Fibroblast of lung (primary cell): ENCODE measurements at regions not wholly inside any gene's neighbourhood (a gene's known extent, or its start where the extent isn't known, plus 50 kb on each side); places are given as distances from the start of the nearest gene placed in this dataset.

ENCODE experiments used
- EZH2 ChIP-seq: IDR thresholded peaks from 2 replicates; pipeline ENCODE4 v1.5.1; 2012; ENCODE audit warnings: low read length, control low read depth, mild to moderate bottlenecking; ENCODE audit errors: missing control alignments
- TF ChIP-seq, protein P1 (sequence below), 2 donors: IDR thresholded peaks in 1 of 2; conservative IDR thresholded peaks in 1 of 2; 1 replicate in 1 of 2; 2 replicates in 1 of 2; pipeline ENCODE4 v1.5.1; 2011 to 2012; ENCODE audit warnings: low read length in 2 of 2, control low read depth in 1 of 2, inconsistent platforms in 1 of 2, low read depth in 1 of 2, mild to moderate bottlenecking in 1 of 2

GRCh38 chr7:149707448-149707886 is 65.9 kb downstream of the ZNF467 start:
- TF ChIP-seq, protein P1, sequence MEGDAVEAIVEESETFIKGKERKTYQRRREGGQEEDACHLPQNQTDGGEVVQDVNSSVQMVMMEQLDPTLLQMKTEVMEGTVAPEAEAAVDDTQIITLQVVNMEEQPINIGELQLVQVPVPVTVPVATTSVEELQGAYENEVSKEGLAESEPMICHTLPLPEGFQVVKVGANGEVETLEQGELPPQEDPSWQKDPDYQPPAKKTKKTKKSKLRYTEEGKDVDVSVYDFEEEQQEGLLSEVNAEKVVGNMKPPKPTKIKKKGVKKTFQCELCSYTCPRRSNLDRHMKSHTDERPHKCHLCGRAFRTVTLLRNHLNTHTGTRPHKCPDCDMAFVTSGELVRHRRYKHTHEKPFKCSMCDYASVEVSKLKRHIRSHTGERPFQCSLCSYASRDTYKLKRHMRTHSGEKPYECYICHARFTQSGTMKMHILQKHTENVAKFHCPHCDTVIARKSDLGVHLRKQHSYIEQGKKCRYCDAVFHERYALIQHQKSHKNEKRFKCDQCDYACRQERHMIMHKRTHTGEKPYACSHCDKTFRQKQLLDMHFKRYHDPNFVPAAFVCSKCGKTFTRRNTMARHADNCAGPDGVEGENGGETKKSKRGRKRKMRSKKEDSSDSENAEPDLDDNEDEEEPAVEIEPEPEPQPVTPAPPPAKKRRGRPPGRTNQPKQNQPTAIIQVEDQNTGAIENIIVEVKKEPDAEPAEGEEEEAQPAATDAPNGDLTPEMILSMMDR (conservative IDR thresholded peaks at IDR 0.05 in 1 of 2, IDR thresholded peaks at IDR 0.05 in 1 of 2; ENCODE audit: low read depth in 1 of 2, low read length in 2 of 2): no peak
- TF ChIP-seq EZH2: no peak
